Astrocyte (in vitro differentiated cells and primary cell): ENCODE measurements at regions not wholly inside any gene's neighbourhood (a gene's known extent, or its start where the extent isn't known, plus 50 kb on each side); places are given as distances from the start of the nearest gene placed in this dataset.

Experiments
- DNase-seq: peaks from one replicate; pipeline ENCODE4 v3.0.0-alpha.2; 2010; ENCODE audit warnings: low read depth
- FAIRE-seq: peaks from 2 replicates; lab custom pipeline; 2011; peaks lifted over from hg19 to GRCh38; lab: Jason Lieb, UNC
- H2AFZ ChIP-seq: 2 replicates; pipeline ENCODE4 v1.6.0; 2012; ENCODE audit warnings: low read depth, low read length, inconsistent platforms
- H3K27ac ChIP-seq: 2 replicates; pipeline ENCODE4 v1.5.1; 2011; ENCODE audit warnings: low read depth, low read length, inconsistent platforms
- H3K27me3 ChIP-seq: 2 replicates; pipeline ENCODE4 v1.6.0; 2011; ENCODE audit warnings: low read length, inconsistent platforms; ENCODE audit not compliant: insufficient read depth
- H3K36me3 ChIP-seq: 2 replicates; pipeline ENCODE4 v1.5.1; 2011; ENCODE audit warnings: low read length, inconsistent platforms; ENCODE audit not compliant: insufficient read depth
- H3K4me1 ChIP-seq: 2 replicates; pipeline ENCODE4 v1.5.1; 2011; ENCODE audit warnings: low read length, inconsistent platforms; ENCODE audit not compliant: insufficient read depth
- H3K4me2 ChIP-seq: 2 replicates; pipeline ENCODE4 v1.6.0; 2012; ENCODE audit warnings: low read length, inconsistent platforms
- H3K4me3 ChIP-seq: 2 replicates; pipeline ENCODE4 v1.5.1; 2011; ENCODE audit warnings: low read depth, mild to moderate bottlenecking, low read length, inconsistent platforms; ENCODE audit not compliant: insufficient read depth
- H3K79me2 ChIP-seq: 2 replicates; pipeline ENCODE4 v1.6.0; 2012; ENCODE audit warnings: mild to moderate bottlenecking, low read length, inconsistent platforms; ENCODE audit not compliant: insufficient read depth
- H3K9ac ChIP-seq: 2 replicates; pipeline ENCODE4 v1.6.0; 2012; ENCODE audit warnings: mild to moderate bottlenecking, low read length, inconsistent platforms
- H3K9me3 ChIP-seq: 2 replicates; pipeline ENCODE4 v1.5.1; 2012; ENCODE audit warnings: low read depth, mild to moderate bottlenecking, low read length, inconsistent platforms; ENCODE audit not compliant: insufficient read depth
- H4K20me1 ChIP-seq: 2 replicates; pipeline ENCODE4 v1.6.0; 2012; ENCODE audit warnings: low read length, inconsistent platforms; ENCODE audit not compliant: insufficient read depth
- H3K27ac Mint-ChIP-seq: one replicate; pipeline ENCODE4 v1.8.0; 2021; ENCODE audit warnings: mild to moderate bottlenecking, mixed read lengths; ENCODE audit not compliant: unreplicated experiment
- H3K27me3 Mint-ChIP-seq: one replicate; pipeline ENCODE4 v1.8.0; 2021; ENCODE audit warnings: low read depth, mixed read lengths; ENCODE audit not compliant: unreplicated experiment
- H3K36me3 Mint-ChIP-seq: one replicate; pipeline ENCODE4 v1.8.0; 2021; ENCODE audit warnings: low read depth, mixed read lengths; ENCODE audit not compliant: unreplicated experiment
- H3K4me1 Mint-ChIP-seq: one replicate; pipeline ENCODE4 v1.8.0; 2021; ENCODE audit warnings: low read depth, mixed read lengths; ENCODE audit not compliant: unreplicated experiment
- H3K4me3 Mint-ChIP-seq: one replicate; pipeline ENCODE4 v1.8.0; 2021; ENCODE audit warnings: mild to moderate bottlenecking, moderate library complexity, mixed read lengths; ENCODE audit not compliant: unreplicated experiment
- H3K9me3 Mint-ChIP-seq: one replicate; pipeline ENCODE4 v1.8.0; 2021; ENCODE audit warnings: mild to moderate bottlenecking, mixed read lengths; ENCODE audit not compliant: unreplicated experiment
- CTCF ChIP-seq: IDR thresholded peaks from 2 replicates; pipeline ENCODE4 v1.5.1; 2011; ENCODE audit warnings: low read depth, mild to moderate bottlenecking, inconsistent platforms, low read length, moderate library complexity; ENCODE audit not compliant: insufficient read depth
- EZH2 ChIP-seq: IDR thresholded peaks from 2 replicates; pipeline ENCODE4 v1.6.1; 2012; ENCODE audit warnings: mild to moderate bottlenecking, low read length, inconsistent platforms; ENCODE audit not compliant: insufficient read depth

DNA sequence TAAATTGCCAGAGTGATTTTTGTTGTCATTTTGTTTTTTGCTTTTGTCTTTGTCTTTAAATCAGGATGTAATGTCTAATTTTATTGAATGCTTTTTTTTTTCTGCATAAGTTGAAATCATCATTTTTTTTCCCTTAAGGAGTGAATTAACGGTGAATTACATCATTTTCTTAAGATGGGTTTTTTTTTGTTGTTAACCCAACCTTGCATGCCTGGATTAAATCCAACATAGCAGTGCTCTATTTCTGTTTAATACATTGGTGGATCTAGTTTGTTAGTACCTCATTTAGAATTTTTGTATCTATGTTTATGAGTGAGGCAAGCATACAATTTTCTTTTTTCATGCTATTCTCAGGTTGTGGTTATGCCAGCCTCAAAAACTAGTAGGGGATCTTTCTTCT is 186.4 kb upstream of the TMC3 start:
- TF ChIP-seq CTCF: no peak
- no peak for TF ChIP-seq EZH2
- Histone ChIP-seq H4K20me1 (no peaks in the 10 kb centered on the region), H3K9ac (no peak overlapping the region), H3K4me3 (no peak overlapping the region), H2AFZ (no peak overlapping the region), H3K4me1 (no peaks in the 10 kb centered on the region), H3K4me2 (no peak overlapping the region), H3K9me3 (no peaks in the 10 kb centered on the region), H3K36me3 (no peaks in the 10 kb centered on the region), H3K79me2 (no peaks in the 10 kb centered on the region), H3K27ac (no peak overlapping the region), H3K27me3 (no peaks in the 10 kb centered on the region)
- Mint-ChIP-seq H3K27ac (no peak overlapping the region), H3K9me3 (no peaks in the 10 kb centered on the region), H3K36me3 (no peaks in the 10 kb centered on the region), H3K27me3 (no peaks in the 10 kb centered on the region), H3K4me3 (no peak overlapping the region), H3K4me1 (no peaks in the 10 kb centered on the region)
- FAIRE-seq (no peak), DNase-seq (no peak)

DNA sequence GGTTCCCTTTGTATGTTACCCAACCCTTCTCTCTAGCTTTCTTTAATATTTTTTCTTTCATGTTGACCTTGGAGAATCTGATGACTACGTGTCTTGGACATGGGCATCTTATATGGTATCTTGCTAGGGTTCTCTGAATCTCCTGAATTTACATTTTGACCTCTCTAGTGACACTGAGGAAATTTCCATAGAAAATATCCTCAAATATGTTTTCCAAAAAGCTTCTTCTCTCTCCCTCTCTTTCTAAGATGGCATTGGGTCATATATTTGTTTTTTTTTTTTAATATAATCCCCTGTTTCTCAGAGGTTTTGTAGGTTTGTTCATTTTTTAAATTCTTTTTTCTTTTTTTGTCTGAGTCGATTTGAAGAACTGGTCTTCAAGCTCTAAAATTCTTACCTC is 184.0 kb upstream of the TMC3 start:
- TF ChIP-seq CTCF (no peak), EZH2 (no peak)
- Mint-ChIP-seq H3K36me3 (no peaks in the 10 kb centered on the region), H3K27me3 (peaks cover 2% of the 10 kb centered on the region), H3K9me3 (no peaks in the 10 kb centered on the region), H3K4me3 (no peak overlapping the region), H3K4me1 (no peaks in the 10 kb centered on the region), H3K27ac (no peak overlapping the region)
- H3K4me3 ChIP-seq: no peak overlapping the region
- no peaks in the 10 kb centered on the region for H4K20me1 ChIP-seq
- H2AFZ ChIP-seq: no peak overlapping the region
- H3K27me3 ChIP-seq: no peaks in the 10 kb centered on the region
- no peak for DNase-seq
- no peaks in the 10 kb centered on the region for H3K9me3 ChIP-seq
- no peak for FAIRE-seq
- H3K4me1 ChIP-seq: no peaks in the 10 kb centered on the region
- H3K4me2 ChIP-seq: no peak overlapping the region
- no peak overlapping the region for H3K27ac ChIP-seq
- H3K9ac ChIP-seq: no peak overlapping the region
- no peaks in the 10 kb centered on the region for H3K36me3 ChIP-seq
- H3K79me2 ChIP-seq: no peaks in the 10 kb centered on the region

DNA sequence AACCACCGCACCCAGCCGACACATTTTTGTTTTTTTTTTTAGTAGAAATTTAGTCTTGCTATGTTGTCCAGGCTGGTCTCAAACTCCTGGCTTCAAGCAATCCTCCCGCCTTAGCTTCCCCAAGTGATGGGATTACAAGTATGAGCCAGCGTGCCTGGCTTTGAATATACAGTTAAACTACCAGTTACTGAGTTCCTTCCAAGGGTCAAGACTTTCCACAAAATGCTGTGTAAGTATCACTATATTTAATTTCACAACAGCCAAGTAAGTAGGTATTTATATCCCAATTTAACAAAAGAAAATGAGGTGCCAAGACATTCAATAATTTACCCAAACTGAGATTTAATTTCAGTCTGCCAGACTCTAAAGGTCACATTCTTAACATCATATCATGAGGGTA is 181.3 kb upstream of the TMC3 start:
- Histone ChIP-seq H3K9me3 (no peaks in the 10 kb centered on the region), H3K27ac (no peak overlapping the region), H4K20me1 (no peaks in the 10 kb centered on the region), H3K27me3 (no peaks in the 10 kb centered on the region), H3K9ac (no peak overlapping the region), H2AFZ (no peak overlapping the region), H3K4me2 (no peak overlapping the region), H3K4me3 (no peak overlapping the region), H3K79me2 (no peaks in the 10 kb centered on the region), H3K4me1 (no peaks in the 10 kb centered on the region), H3K36me3 (no peaks in the 10 kb centered on the region)
- no peaks in the 10 kb centered on the region for H3K4me1 Mint-ChIP-seq
- DNase-seq (no peak), FAIRE-seq (no peak)
- no peak for TF ChIP-seq CTCF
- TF ChIP-seq EZH2: no peak
- no peak overlapping the region for H3K27ac Mint-ChIP-seq
- no peaks in the 10 kb centered on the region for H3K9me3 Mint-ChIP-seq
- H3K27me3 Mint-ChIP-seq: peaks cover 2% of the 10 kb centered on the region
- H3K4me3 Mint-ChIP-seq: no peak overlapping the region
- H3K36me3 Mint-ChIP-seq: no peaks in the 10 kb centered on the region
